ENCODE measurements at regions not wholly inside any gene's neighbourhood (a gene's known extent, or its start where the extent isn't known, plus 50 kb on each side); places are given as distances from the start of the nearest gene placed in this dataset.

- DNase-seq (ENCODE audit: low read depth), result no peak
- H3K4me3 ChIP-seq (ENCODE audit: low read depth, low read length), result no peak overlapping the region
- TF ChIP-seq, protein P1, sequence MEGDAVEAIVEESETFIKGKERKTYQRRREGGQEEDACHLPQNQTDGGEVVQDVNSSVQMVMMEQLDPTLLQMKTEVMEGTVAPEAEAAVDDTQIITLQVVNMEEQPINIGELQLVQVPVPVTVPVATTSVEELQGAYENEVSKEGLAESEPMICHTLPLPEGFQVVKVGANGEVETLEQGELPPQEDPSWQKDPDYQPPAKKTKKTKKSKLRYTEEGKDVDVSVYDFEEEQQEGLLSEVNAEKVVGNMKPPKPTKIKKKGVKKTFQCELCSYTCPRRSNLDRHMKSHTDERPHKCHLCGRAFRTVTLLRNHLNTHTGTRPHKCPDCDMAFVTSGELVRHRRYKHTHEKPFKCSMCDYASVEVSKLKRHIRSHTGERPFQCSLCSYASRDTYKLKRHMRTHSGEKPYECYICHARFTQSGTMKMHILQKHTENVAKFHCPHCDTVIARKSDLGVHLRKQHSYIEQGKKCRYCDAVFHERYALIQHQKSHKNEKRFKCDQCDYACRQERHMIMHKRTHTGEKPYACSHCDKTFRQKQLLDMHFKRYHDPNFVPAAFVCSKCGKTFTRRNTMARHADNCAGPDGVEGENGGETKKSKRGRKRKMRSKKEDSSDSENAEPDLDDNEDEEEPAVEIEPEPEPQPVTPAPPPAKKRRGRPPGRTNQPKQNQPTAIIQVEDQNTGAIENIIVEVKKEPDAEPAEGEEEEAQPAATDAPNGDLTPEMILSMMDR (conservative IDR thresholded peaks at IDR 0.05; ENCODE audit: low read depth, low read length), result no peak
Measured at GRCh38 chr18:26714739-26715138, 150.8 kb downstream of the AQP4 start.

- H3K4me3 ChIP-seq (ENCODE audit: low read depth, low read length), result no peak overlapping the region
- DNase-seq (ENCODE audit: low read depth), result no peak
- TF ChIP-seq, protein P1 (conservative IDR thresholded peaks at IDR 0.05; ENCODE audit: low read depth, low read length), result no peak
Measured at GRCh38 chr18:26711756-26712155, 153.8 kb downstream of the AQP4 start.

- no peak for DNase-seq (ENCODE audit: low read depth)
- TF ChIP-seq, protein P1 (conservative IDR thresholded peaks at IDR 0.05; ENCODE audit: low read depth, low read length), result no peak
- no peak overlapping the region for H3K4me3 ChIP-seq (ENCODE audit: low read depth, low read length)
Measured at GRCh38 chr18:26710470-26711096, 154.9 kb downstream of the AQP4 start.

GRCh38 chr18:26709897-26710296, 155.6 kb downstream of the AQP4 start:
- H3K4me3 ChIP-seq (ENCODE audit: low read depth, low read length), result no peak overlapping the region
- DNase-seq (ENCODE audit: low read depth), result no peak
- TF ChIP-seq, protein P1 (conservative IDR thresholded peaks at IDR 0.05; ENCODE audit: low read depth, low read length), result no peak

DNA sequence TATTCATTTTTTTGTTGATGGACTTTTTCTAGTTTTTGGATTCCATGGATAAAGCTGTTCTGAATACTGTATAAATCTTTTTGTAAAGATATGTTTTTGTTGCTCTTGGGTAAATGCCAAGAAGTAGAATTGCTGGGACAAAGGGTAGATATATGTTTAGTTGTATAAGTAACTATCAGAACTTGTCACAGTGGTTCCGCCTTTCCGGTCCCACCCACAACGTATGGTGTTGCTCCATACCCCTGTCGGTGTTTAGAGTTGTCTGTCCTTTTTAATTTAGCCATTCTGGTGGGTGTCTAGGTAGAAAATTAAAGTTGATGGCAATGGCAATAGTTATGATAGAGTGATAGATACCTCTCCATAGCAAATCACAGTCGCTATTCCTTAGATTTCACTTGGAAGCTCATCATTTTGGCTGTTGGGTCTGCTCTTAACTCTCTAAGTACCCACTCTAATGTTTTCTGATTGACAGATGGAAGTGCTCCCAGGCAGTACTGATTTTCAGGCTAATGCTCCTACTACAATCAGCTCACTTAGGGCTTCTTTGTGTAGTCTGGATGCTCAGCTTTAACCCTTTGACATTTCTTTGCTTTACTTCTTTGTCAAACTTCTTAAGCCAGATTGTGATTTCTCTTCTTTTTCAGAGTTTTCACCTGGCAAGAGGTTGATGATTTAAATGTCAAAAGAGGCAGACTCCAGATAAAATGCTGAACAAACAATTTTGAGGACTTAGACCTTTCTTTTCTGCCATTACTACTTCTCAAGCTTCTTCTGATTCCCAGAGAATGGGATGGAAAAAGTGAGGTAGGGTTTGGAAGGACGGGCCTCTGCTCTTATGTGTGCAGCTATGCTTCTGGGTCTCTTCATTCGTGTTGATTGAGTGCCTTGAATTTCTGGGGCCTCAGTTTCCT, 156.4 kb downstream of the AQP4 start:
- no peak overlapping the region for H3K4me3 ChIP-seq (ENCODE audit: low read depth, low read length)
- DNase-seq (ENCODE audit: low read depth), result no peak
- TF ChIP-seq, protein P1 (conservative IDR thresholded peaks at IDR 0.05; ENCODE audit: low read depth, low read length), result no peak

DNA sequence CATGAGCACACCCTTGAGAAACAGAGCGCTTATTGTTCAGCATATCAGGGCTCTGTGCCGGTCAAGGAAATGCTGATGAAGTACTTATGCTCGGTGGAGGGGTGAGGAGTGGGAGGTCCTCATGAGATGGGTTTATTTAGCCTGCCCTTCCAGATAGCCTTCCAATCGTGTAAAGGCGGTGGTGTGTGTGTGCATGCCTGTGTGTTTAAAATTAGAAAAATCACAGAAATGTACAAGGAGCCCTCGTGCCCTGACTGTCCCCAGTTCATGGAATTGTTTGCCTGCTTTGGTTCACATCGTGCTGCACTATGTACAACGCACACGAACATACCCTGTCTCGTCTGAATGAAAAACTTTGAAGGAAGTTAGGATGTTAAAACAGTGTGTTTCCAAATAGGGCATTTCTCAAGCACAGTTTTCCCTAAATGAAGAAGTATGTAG, 158.6 kb downstream of the AQP4 start:
- TF ChIP-seq, protein P1 (conservative IDR thresholded peaks at IDR 0.05; ENCODE audit: low read depth, low read length), result no peak
- DNase-seq (ENCODE audit: low read depth), result no peak
- no peak overlapping the region for H3K4me3 ChIP-seq (ENCODE audit: low read depth, low read length)

Measured in epithelial cell of proximal tubule (primary cell).